Astrocyte (in vitro differentiated cells and primary cell): ENCODE measurements at regions not wholly inside any gene's neighbourhood (a gene's known extent, or its start where the extent isn't known, plus 50 kb on each side); places are given as distances from the start of the nearest gene placed in this dataset.

Source experiments
- DNase-seq: peaks from one replicate; pipeline ENCODE4 v3.0.0-alpha.2; 2010; ENCODE audit warnings: low read depth
- FAIRE-seq: peaks from 2 replicates; lab custom pipeline; 2011; peaks lifted over from hg19 to GRCh38; lab: Jason Lieb, UNC
- H2AFZ ChIP-seq: 2 replicates; pipeline ENCODE4 v1.6.0; 2012; ENCODE audit warnings: low read depth, low read length, inconsistent platforms
- H3K27ac ChIP-seq: 2 replicates; pipeline ENCODE4 v1.5.1; 2011; ENCODE audit warnings: low read depth, low read length, inconsistent platforms
- H3K27me3 ChIP-seq: 2 replicates; pipeline ENCODE4 v1.6.0; 2011; ENCODE audit warnings: low read length, inconsistent platforms; ENCODE audit not compliant: insufficient read depth
- H3K36me3 ChIP-seq: 2 replicates; pipeline ENCODE4 v1.5.1; 2011; ENCODE audit warnings: low read length, inconsistent platforms; ENCODE audit not compliant: insufficient read depth
- H3K4me1 ChIP-seq: 2 replicates; pipeline ENCODE4 v1.5.1; 2011; ENCODE audit warnings: low read length, inconsistent platforms; ENCODE audit not compliant: insufficient read depth
- H3K4me2 ChIP-seq: 2 replicates; pipeline ENCODE4 v1.6.0; 2012; ENCODE audit warnings: low read length, inconsistent platforms
- H3K4me3 ChIP-seq: 2 replicates; pipeline ENCODE4 v1.5.1; 2011; ENCODE audit warnings: low read depth, mild to moderate bottlenecking, low read length, inconsistent platforms; ENCODE audit not compliant: insufficient read depth
- H3K79me2 ChIP-seq: 2 replicates; pipeline ENCODE4 v1.6.0; 2012; ENCODE audit warnings: mild to moderate bottlenecking, low read length, inconsistent platforms; ENCODE audit not compliant: insufficient read depth
- H3K9ac ChIP-seq: 2 replicates; pipeline ENCODE4 v1.6.0; 2012; ENCODE audit warnings: mild to moderate bottlenecking, low read length, inconsistent platforms
- H3K9me3 ChIP-seq: 2 replicates; pipeline ENCODE4 v1.5.1; 2012; ENCODE audit warnings: low read depth, mild to moderate bottlenecking, low read length, inconsistent platforms; ENCODE audit not compliant: insufficient read depth
- H4K20me1 ChIP-seq: 2 replicates; pipeline ENCODE4 v1.6.0; 2012; ENCODE audit warnings: low read length, inconsistent platforms; ENCODE audit not compliant: insufficient read depth
- H3K27ac Mint-ChIP-seq: one replicate; pipeline ENCODE4 v1.8.0; 2021; ENCODE audit warnings: mild to moderate bottlenecking, mixed read lengths; ENCODE audit not compliant: unreplicated experiment
- H3K27me3 Mint-ChIP-seq: one replicate; pipeline ENCODE4 v1.8.0; 2021; ENCODE audit warnings: low read depth, mixed read lengths; ENCODE audit not compliant: unreplicated experiment
- H3K36me3 Mint-ChIP-seq: one replicate; pipeline ENCODE4 v1.8.0; 2021; ENCODE audit warnings: low read depth, mixed read lengths; ENCODE audit not compliant: unreplicated experiment
- H3K4me1 Mint-ChIP-seq: one replicate; pipeline ENCODE4 v1.8.0; 2021; ENCODE audit warnings: low read depth, mixed read lengths; ENCODE audit not compliant: unreplicated experiment
- H3K4me3 Mint-ChIP-seq: one replicate; pipeline ENCODE4 v1.8.0; 2021; ENCODE audit warnings: mild to moderate bottlenecking, moderate library complexity, mixed read lengths; ENCODE audit not compliant: unreplicated experiment
- H3K9me3 Mint-ChIP-seq: one replicate; pipeline ENCODE4 v1.8.0; 2021; ENCODE audit warnings: mild to moderate bottlenecking, mixed read lengths; ENCODE audit not compliant: unreplicated experiment
- EZH2 ChIP-seq: IDR thresholded peaks from 2 replicates; pipeline ENCODE4 v1.6.1; 2012; ENCODE audit warnings: mild to moderate bottlenecking, low read length, inconsistent platforms; ENCODE audit not compliant: insufficient read depth
- TF ChIP-seq, protein P1 (sequence below): IDR thresholded peaks from 2 replicates; pipeline ENCODE4 v1.5.1; 2011; ENCODE audit warnings: low read depth, mild to moderate bottlenecking, inconsistent platforms, low read length, moderate library complexity; ENCODE audit not compliant: insufficient read depth

GRCh38 chr1:70754701-70755100 lies 292.9 kb downstream of the PTGER3 start:
- Histone ChIP-seq H3K4me2 (no peak overlapping the region), H3K9me3 (peaks cover 5% of the 10 kb centered on the region), H3K4me1 (no peaks in the 10 kb centered on the region), H3K36me3 (no peaks in the 10 kb centered on the region), H3K4me3 (no peak overlapping the region), H3K27me3 (no peaks in the 10 kb centered on the region), H4K20me1 (no peaks in the 10 kb centered on the region), H3K27ac (no peak overlapping the region), H3K79me2 (no peaks in the 10 kb centered on the region), H3K9ac (no peak overlapping the region), H2AFZ (no peak overlapping the region)
- no peaks in the 10 kb centered on the region for H3K36me3 Mint-ChIP-seq
- H3K27ac Mint-ChIP-seq: no peak overlapping the region
- H3K4me1 Mint-ChIP-seq: no peaks in the 10 kb centered on the region
- H3K9me3 Mint-ChIP-seq: peaks cover 4% of the 10 kb centered on the region
- H3K27me3 Mint-ChIP-seq: peaks cover 2% of the 10 kb centered on the region
- FAIRE-seq: no peak
- TF ChIP-seq EZH2: no peak
- TF ChIP-seq, protein P1, sequence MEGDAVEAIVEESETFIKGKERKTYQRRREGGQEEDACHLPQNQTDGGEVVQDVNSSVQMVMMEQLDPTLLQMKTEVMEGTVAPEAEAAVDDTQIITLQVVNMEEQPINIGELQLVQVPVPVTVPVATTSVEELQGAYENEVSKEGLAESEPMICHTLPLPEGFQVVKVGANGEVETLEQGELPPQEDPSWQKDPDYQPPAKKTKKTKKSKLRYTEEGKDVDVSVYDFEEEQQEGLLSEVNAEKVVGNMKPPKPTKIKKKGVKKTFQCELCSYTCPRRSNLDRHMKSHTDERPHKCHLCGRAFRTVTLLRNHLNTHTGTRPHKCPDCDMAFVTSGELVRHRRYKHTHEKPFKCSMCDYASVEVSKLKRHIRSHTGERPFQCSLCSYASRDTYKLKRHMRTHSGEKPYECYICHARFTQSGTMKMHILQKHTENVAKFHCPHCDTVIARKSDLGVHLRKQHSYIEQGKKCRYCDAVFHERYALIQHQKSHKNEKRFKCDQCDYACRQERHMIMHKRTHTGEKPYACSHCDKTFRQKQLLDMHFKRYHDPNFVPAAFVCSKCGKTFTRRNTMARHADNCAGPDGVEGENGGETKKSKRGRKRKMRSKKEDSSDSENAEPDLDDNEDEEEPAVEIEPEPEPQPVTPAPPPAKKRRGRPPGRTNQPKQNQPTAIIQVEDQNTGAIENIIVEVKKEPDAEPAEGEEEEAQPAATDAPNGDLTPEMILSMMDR: no peak
- no peak overlapping the region for H3K4me3 Mint-ChIP-seq
- no peak for DNase-seq

GRCh38 chr1:70760154-70760553 lies 287.5 kb downstream of the PTGER3 start:
- H3K4me2 ChIP-seq: no peak overlapping the region
- Mint-ChIP-seq H3K36me3 (no peaks in the 10 kb centered on the region), H3K4me3 (no peak overlapping the region)

DNA sequence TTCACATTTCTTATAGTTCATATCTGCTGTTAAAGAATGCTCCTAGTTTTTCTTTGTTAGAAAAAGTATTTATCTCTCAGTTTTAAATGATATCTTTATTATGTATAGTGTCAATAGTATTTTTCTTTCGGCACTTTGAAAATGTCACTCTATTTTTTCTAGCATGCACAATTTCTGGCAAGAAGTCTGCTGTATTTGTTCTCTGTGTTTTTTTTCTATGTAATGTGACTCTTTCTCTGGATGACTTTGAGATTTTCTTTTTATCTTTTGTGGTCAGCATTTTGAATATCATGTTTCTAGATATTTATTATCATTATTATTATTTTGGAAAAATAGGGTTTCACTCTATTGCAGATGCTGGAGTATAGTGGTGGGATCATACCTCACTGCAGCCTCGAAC lies 285.2 kb downstream of the PTGER3 start:
- no peak for DNase-seq
- Histone ChIP-seq H3K36me3 (no peaks in the 10 kb centered on the region), H3K4me1 (no peaks in the 10 kb centered on the region), H3K27me3 (no peaks in the 10 kb centered on the region), H3K27ac (no peak overlapping the region), H3K9me3 (no peaks in the 10 kb centered on the region), H2AFZ (no peak overlapping the region), H3K4me3 (no peak overlapping the region), H3K79me2 (no peaks in the 10 kb centered on the region), H3K4me2 (no peak overlapping the region), H3K9ac (no peak overlapping the region), H4K20me1 (no peaks in the 10 kb centered on the region)
- peaks cover 18% of the 10 kb centered on the region for H3K4me1 Mint-ChIP-seq
- H3K4me3 Mint-ChIP-seq: no peak overlapping the region
- H3K9me3 Mint-ChIP-seq: peaks cover 2% of the 10 kb centered on the region
- no peak for TF ChIP-seq EZH2
- TF ChIP-seq, protein P1: no peak
- H3K27me3 Mint-ChIP-seq: no peaks in the 10 kb centered on the region
- FAIRE-seq: no peak
- H3K27ac Mint-ChIP-seq: no peak overlapping the region
- no peaks in the 10 kb centered on the region for H3K36me3 Mint-ChIP-seq

More at GRCh38 chr1:70760154-70760553, 287.5 kb downstream of the PTGER3 start:
- Histone ChIP-seq H3K27ac (no peak overlapping the region), H3K36me3 (no peaks in the 10 kb centered on the region), H2AFZ (no peak overlapping the region), H4K20me1 (no peaks in the 10 kb centered on the region), H3K4me1 (no peaks in the 10 kb centered on the region), H3K9me3 (no peaks in the 10 kb centered on the region), H3K4me3 (no peak overlapping the region), H3K79me2 (no peaks in the 10 kb centered on the region), H3K9ac (no peak overlapping the region), H3K27me3 (no peaks in the 10 kb centered on the region)
- TF ChIP-seq, protein P1: no peak
- TF ChIP-seq EZH2: no peak
- peaks cover 13% of the 10 kb centered on the region for H3K4me1 Mint-ChIP-seq
- peak overlapping the region; percentile 83 for H3K27ac Mint-ChIP-seq
- FAIRE-seq: no peak
- DNase-seq: peak; percentile 2
- H3K9me3 Mint-ChIP-seq: peaks cover 2% of the 10 kb centered on the region
- no peaks in the 10 kb centered on the region for H3K27me3 Mint-ChIP-seq
